ENCODE measurements at regions not wholly inside any gene's neighbourhood (a gene's known extent, or its start where the extent isn't known, plus 50 kb on each side); places are given as distances from the start of the nearest gene placed in this dataset.
"Not testable (repeated sequence)": the region's sequence is repeated elsewhere in the genome, so short reads cannot be mapped to it uniquely, and the experiment has no call there.

GRCh38 chr10:105644559-105644958 is 1003.5 kb downstream of the SORCS3 start:
- ATAC-seq (no peak), DNase-seq (no peak)

GRCh38 chr10:105644091-105644490 is 1003.0 kb downstream of the SORCS3 start:
- ATAC-seq (no peak), DNase-seq (no peak)

GRCh38 chr10:105643660-105644059 is 1002.6 kb downstream of the SORCS3 start:
- DNase-seq (no peak), ATAC-seq (no peak)

GRCh38 chr10:105634281-105634680 is 993.2 kb downstream of the SORCS3 start:
- DNase-seq (no peak), ATAC-seq (no peak)

GRCh38 chr10:105615715-105616365 is 974.8 kb downstream of the SORCS3 start:
- ATAC-seq (no peak), DNase-seq (no peak)

GRCh38 chr10:105611244-105611798 is 970.2 kb downstream of the SORCS3 start:
- DNase-seq (no peak), ATAC-seq (no peak)

- no peak for ATAC-seq
- no peak for DNase-seq
These were observed 968.4 kb downstream of the SORCS3 start for GRCh38 chr10:105609451-105609850.

- ATAC-seq (no peak), DNase-seq (no peak)
These were observed 964.8 kb downstream of the SORCS3 start for GRCh38 chr10:105605918-105606317.

- no peak for DNase-seq
- ATAC-seq: no peak
These were observed 964.0 kb downstream of the SORCS3 start for GRCh38 chr10:105605104-105605503.

GRCh38 chr10:105598207-105598606 is 957.1 kb downstream of the SORCS3 start:
- ATAC-seq (no peak), DNase-seq (no peak)

GRCh38 chr10:105597312-105597711 is 956.2 kb downstream of the SORCS3 start:
- no peak for DNase-seq
- ATAC-seq: no peak

- DNase-seq (no peak), ATAC-seq (no peak)
These were observed 955.7 kb downstream of the SORCS3 start for GRCh38 chr10:105596749-105597148.

- ATAC-seq (no peak), DNase-seq (no peak)
These were observed 953.2 kb downstream of the SORCS3 start for GRCh38 chr10:105594296-105594695.

GRCh38 chr10:105592468-105592867 is 951.4 kb downstream of the SORCS3 start:
- ATAC-seq: no peak
- DNase-seq: no peak

GRCh38 chr10:105586451-105587098 is 945.5 kb downstream of the SORCS3 start:
- DNase-seq (no peak), ATAC-seq (no peak)

- DNase-seq (no peak), ATAC-seq (no peak)
These were observed 944.7 kb downstream of the SORCS3 start for GRCh38 chr10:105585753-105586152.

- no peak for ATAC-seq
- no peak for DNase-seq
These were observed 944.1 kb downstream of the SORCS3 start for GRCh38 chr10:105585171-105585570.

GRCh38 chr10:105579112-105579511 is 938.0 kb downstream of the SORCS3 start:
- DNase-seq (no peak), ATAC-seq (no peak)

GRCh38 chr10:105577865-105578607 is 936.9 kb downstream of the SORCS3 start:
- no peak for ATAC-seq

GRCh38 chr10:105559333-105560097 is 918.4 kb downstream of the SORCS3 start:
- ATAC-seq: no peak
- DNase-seq: no peak

More at GRCh38 chr10:105577865-105578607, 936.9 kb downstream of the SORCS3 start:
- DNase-seq: no peak

GRCh38 chr10:105550453-105550852 is 909.4 kb downstream of the SORCS3 start:
- not testable (repeated sequence) for ATAC-seq

GRCh38 chr10:105549731-105550130 is 908.6 kb downstream of the SORCS3 start:
- ATAC-seq (no peak), DNase-seq (no peak)

More at GRCh38 chr10:105550453-105550852, 909.4 kb downstream of the SORCS3 start:
- DNase-seq: not testable (repeated sequence)

All from stimulated activated naive CD8-positive, alpha-beta T cell treated with anti-CD3 and anti-CD28 coated beads, Interleukin-15, Interleukin-2, amounts not matched to agents 100 U/mL and 50 U/mL, for 24 hours (primary cell).